ENCODE measurements at regions not wholly inside any gene's neighbourhood (a gene's known extent, or its start where the extent isn't known, plus 50 kb on each side); places are given as distances from the start of the nearest gene placed in this dataset.
"Not testable (repeated sequence)": the region's sequence is repeated elsewhere in the genome, so short reads cannot be mapped to it uniquely, and the experiment has no call there.

- no peak for DNase-seq
Observed at GRCh38 chr16:26665166-26665939, 401.4 kb upstream of the C16orf82 start.

GRCh38 chr16:26666486-26666885 is 400.2 kb upstream of the C16orf82 start:
- DNase-seq = no peak

- DNase-seq = no peak
Observed at GRCh38 chr16:26667307-26667706, 399.4 kb upstream of the C16orf82 start.

- DNase-seq = no peak
Observed at GRCh38 chr16:26668026-26668425, 398.7 kb upstream of the C16orf82 start.

GRCh38 chr16:26672206-26672605 is 394.5 kb upstream of the C16orf82 start:
- no peak for DNase-seq

- no peak for DNase-seq
Observed at GRCh38 chr16:26673011-26673410, 393.7 kb upstream of the C16orf82 start.

GRCh38 chr16:26680671-26681070 is 386.1 kb upstream of the C16orf82 start:
- no peak for DNase-seq

GRCh38 chr16:26688105-26688504 is 378.6 kb upstream of the C16orf82 start:
- no peak for DNase-seq

GRCh38 chr16:26688699-26689098 is 378.0 kb upstream of the C16orf82 start:
- no peak for DNase-seq

- no peak for DNase-seq
Observed at GRCh38 chr16:26692658-26693057, 374.1 kb upstream of the C16orf82 start.

- no peak for DNase-seq
Observed at GRCh38 chr16:26697807-26698206, 368.9 kb upstream of the C16orf82 start.

GRCh38 chr16:26700250-26700649 is 366.5 kb upstream of the C16orf82 start:
- no peak for DNase-seq

GRCh38 chr16:26701243-26701886 is 365.4 kb upstream of the C16orf82 start:
- no peak for DNase-seq

- DNase-seq = no peak
Observed at GRCh38 chr16:26705346-26705745, 361.4 kb upstream of the C16orf82 start.

- no peak for DNase-seq
Observed at GRCh38 chr16:26708428-26708827, 358.3 kb upstream of the C16orf82 start.

GRCh38 chr16:26709175-26709574 is 357.6 kb upstream of the C16orf82 start:
- no peak for DNase-seq

GRCh38 chr16:26709754-26710153 is 357.0 kb upstream of the C16orf82 start:
- DNase-seq = no peak

- no peak for DNase-seq
Observed at GRCh38 chr16:26710450-26710849, 356.3 kb upstream of the C16orf82 start.

- DNase-seq = no peak
Observed at GRCh38 chr16:26712876-26713275, 353.9 kb upstream of the C16orf82 start.

- no peak for DNase-seq
Observed at GRCh38 chr16:26715969-26716368, 350.8 kb upstream of the C16orf82 start.

- no peak for DNase-seq
Observed at GRCh38 chr16:26717826-26718225, 348.9 kb upstream of the C16orf82 start.

GRCh38 chr16:26721290-26721689 is 345.4 kb upstream of the C16orf82 start:
- DNase-seq = no peak

GRCh38 chr16:26721957-26722356 is 344.8 kb upstream of the C16orf82 start:
- DNase-seq = not testable (repeated sequence)

- DNase-seq = no peak
Observed at GRCh38 chr16:26724189-26724588, 342.5 kb upstream of the C16orf82 start.

- no peak for DNase-seq
Observed at GRCh38 chr16:26727848-26728247, 338.9 kb upstream of the C16orf82 start.
